ENCODE measurements at regions not wholly inside any gene's neighbourhood (a gene's known extent, or its start where the extent isn't known, plus 50 kb on each side); places are given as distances from the start of the nearest gene placed in this dataset.

DNA sequence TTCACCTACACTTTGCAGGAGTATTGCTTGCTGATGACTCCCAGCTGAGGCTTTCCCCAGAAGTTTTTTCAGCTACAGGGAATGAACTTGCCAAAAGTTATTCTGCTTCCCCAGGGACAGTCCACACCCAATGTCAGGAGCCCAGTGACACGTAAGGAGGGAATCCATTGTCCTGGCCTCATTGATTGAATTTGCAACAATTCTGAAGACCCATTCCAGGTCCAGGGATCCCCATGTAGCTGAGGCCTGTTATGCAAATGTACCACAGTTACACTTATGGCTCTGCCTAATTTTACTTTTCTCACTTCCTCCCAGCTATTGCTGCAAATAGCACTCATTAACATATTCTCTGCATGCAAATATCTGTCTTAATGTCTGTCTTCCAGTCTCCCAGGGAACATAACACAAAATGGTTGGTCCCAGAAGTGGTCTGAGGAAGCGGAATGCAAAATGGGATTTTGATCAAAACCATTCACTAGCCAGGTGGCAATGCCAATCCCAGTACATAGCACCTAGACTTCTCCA lies 113.7 kb upstream of the ACTRT1 start:
- no peak for DNase-seq

DNA sequence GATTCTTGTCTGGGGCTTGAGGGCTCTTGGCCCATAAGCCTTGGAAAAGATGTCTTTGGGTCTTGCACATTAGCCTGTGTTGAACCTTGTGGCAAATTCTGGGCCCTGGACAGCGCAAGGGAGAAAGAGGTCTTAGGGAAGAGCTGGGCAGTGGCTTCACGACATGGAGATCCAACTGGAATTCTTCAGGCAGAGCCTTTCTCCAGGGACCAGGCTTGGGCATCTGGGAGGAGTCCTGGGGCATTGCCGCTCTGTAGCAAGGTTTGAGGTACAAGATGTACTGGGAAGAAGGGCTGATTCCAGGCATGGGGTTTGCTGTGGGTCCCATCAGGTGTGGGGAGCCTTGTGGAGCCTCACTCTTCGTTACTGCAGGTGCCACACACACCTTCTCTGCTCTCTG lies 104.0 kb upstream of the ACTRT1 start:
- no peak for DNase-seq

DNA sequence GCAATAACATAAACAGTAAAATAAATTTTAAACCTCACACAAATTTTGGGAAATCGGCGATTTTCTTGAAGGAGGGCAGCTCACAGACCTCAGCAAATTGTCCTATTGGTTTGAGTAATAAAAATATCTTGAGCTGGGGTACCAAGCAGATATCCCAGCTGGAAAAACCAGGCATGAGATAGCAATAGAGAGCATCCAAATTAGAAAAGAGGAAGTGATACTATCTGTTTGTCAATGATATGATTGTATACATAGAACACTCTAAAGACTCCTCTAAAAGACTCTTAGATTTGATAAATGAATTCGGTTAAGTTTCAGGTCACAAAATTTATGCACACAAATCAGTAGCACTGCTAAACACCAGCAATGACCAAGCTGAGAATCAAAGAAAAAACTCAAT lies 90.5 kb upstream of the ACTRT1 start:
- DNase-seq = no peak

DNA sequence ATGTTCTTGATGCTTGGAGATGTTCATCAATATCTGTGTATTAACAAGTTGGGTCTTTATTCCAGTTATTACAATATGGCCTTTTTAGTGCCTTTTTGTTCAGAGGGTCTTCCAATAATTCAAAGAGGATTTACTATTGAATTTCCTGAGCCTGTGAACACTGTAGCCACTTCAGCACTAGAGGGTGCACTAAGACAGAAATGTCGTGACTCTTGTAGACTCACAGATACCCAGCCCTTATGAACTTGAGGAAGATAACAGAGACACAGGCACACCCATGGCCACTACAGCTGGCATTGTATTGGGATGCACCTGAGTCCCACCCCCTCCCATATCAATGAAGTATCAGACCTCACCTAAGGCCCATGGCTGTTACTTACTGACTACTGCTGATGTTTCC lies 54.4 kb upstream of the ACTRT1 start:
- DNase-seq = no peak

DNA sequence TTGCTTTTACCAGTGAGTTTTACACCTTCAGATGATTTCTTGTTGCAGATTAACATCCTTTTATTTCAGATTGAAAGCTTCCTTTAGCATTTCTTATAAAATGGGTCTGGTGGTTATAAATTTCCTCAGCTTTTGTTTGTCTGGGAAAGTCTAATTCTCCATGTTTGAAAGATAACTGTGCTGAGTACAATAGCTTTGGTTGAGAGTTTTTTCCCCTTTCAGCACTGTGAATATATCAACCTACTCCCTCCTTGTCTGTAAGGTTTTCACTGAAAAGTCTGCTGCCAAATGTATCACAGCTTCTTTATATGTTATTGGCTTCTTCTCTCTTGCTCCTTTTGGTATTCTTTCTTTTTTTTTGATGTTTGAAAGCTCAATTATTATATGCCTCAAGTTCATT lies 53.5 kb upstream of the ACTRT1 start:
- no peak for DNase-seq
